Endodermal cell (in vitro differentiated cells): ENCODE measurements at regions not wholly inside any gene's neighbourhood (a gene's known extent, or its start where the extent isn't known, plus 50 kb on each side); places are given as distances from the start of the nearest gene placed in this dataset.

Experiments used
- DNase-seq: peaks from one replicate; pipeline ENCODE4 v3.0.0-alpha.2; 2017
- H3K27ac ChIP-seq: 2 replicates; pipeline ENCODE4 v1.5.1; 2013; ENCODE audit warnings: mild to moderate bottlenecking, low read depth, low read length, moderate library complexity
- H3K27me3 ChIP-seq: 2 replicates; pipeline ENCODE4 v1.6.1; 2013; ENCODE audit warnings: mild to moderate bottlenecking, low read length, moderate library complexity; ENCODE audit not compliant: insufficient read depth, control insufficient read depth, poor library complexity, severe bottlenecking
- H3K36me3 ChIP-seq: 2 replicates; pipeline ENCODE4 v1.7.0; 2013; ENCODE audit warnings: mild to moderate bottlenecking, low read length, moderate library complexity; ENCODE audit not compliant: control insufficient read depth, insufficient read depth
- H3K4me1 ChIP-seq: one replicate; pipeline ENCODE4 v1.7.0; 2013; ENCODE audit warnings: low read length; ENCODE audit not compliant: control insufficient read depth, insufficient read depth
- H3K4me3 ChIP-seq: 2 replicates; pipeline ENCODE4 v1.5.1; 2013; ENCODE audit warnings: mild to moderate bottlenecking, low read length, moderate library complexity
- H3K9ac ChIP-seq: 2 replicates; pipeline ENCODE4 v1.6.1; 2013; ENCODE audit warnings: mild to moderate bottlenecking, low read length, moderate library complexity; ENCODE audit not compliant: poor library complexity, severe bottlenecking; ENCODE audit errors: extremely low read depth
- H3K9me3 ChIP-seq: 2 replicates; pipeline ENCODE4 v1.6.1; 2013; ENCODE audit warnings: mild to moderate bottlenecking, low read length, moderate library complexity; ENCODE audit not compliant: control insufficient read depth
- H3K27ac Mint-ChIP-seq: 2 replicates; pipeline ENCODE4 v1.8.0; 2020; ENCODE audit warnings: mixed read lengths
- H3K27me3 Mint-ChIP-seq: 2 replicates; pipeline ENCODE4 v1.8.0; 2021; ENCODE audit warnings: mild to moderate bottlenecking, mixed read lengths; ENCODE audit not compliant: insufficient read depth
- H3K36me3 Mint-ChIP-seq: 2 replicates; pipeline ENCODE4 v1.8.0; 2020; ENCODE audit warnings: low read depth, mixed read lengths
- H3K4me1 Mint-ChIP-seq: 2 replicates; pipeline ENCODE4 v1.8.0; 2020; ENCODE audit warnings: mixed read lengths
- H3K4me3 Mint-ChIP-seq: 2 replicates; pipeline ENCODE4 v1.8.0; 2020; ENCODE audit warnings: mild to moderate bottlenecking, moderate library complexity, mixed read lengths
- H3K9me3 Mint-ChIP-seq: 2 replicates; pipeline ENCODE4 v1.8.0; 2020; ENCODE audit warnings: mild to moderate bottlenecking, mixed read lengths
- CTCF ChIP-seq: fragments of 200-600 bp; sonication (generic); conservative IDR thresholded peaks from 2 replicates; pipeline ENCODE4 v1.5.0; 2021; ENCODE audit warnings: antibody characterized with exemption, mild to moderate bottlenecking
- WGBS, 2 experiments: methylation state at CpG; one replicate each; pipeline versions ENCODE4 v1.1.5 to v1.1.7; 2013; ENCODE audit warnings: missing lambda C conversion rate in 2 of 2, mixed read lengths in 1 of 2; ENCODE audit not compliant: insufficient coverage in 1 of 2, insufficient read length in 1 of 2; 5-methylcytosine and 5-hydroxymethylcytosine counted together

- Mint-ChIP-seq H3K4me3 (no peak overlapping the region), H3K36me3 (no peaks in the 10 kb centered on the region), H3K4me1 (no peaks in the 10 kb centered on the region), H3K27me3 (no peaks in the 10 kb centered on the region), H3K9me3 (no peaks in the 10 kb centered on the region), H3K27ac (no peak overlapping the region)
- no peak overlapping the region for H3K4me3 ChIP-seq
- no peaks in the 10 kb centered on the region for H3K9me3 ChIP-seq
- H3K27me3 ChIP-seq, result no peaks in the 10 kb centered on the region
- TF ChIP-seq CTCF, result no peak
- DNase-seq, result no peak
- 88 to 96% methylated on average over 3 to 4 of the region's 4 CpGs for WGBS, 2 experiments
- no peak overlapping the region for H3K27ac ChIP-seq
- no peaks in the 10 kb centered on the region for H3K4me1 ChIP-seq
- H3K9ac ChIP-seq, result no peak overlapping the region
- no peaks in the 10 kb centered on the region for H3K36me3 ChIP-seq
Measured at GRCh38 chr9:87008667-87009066, 61.4 kb upstream of the GAS1 start.

DNA sequence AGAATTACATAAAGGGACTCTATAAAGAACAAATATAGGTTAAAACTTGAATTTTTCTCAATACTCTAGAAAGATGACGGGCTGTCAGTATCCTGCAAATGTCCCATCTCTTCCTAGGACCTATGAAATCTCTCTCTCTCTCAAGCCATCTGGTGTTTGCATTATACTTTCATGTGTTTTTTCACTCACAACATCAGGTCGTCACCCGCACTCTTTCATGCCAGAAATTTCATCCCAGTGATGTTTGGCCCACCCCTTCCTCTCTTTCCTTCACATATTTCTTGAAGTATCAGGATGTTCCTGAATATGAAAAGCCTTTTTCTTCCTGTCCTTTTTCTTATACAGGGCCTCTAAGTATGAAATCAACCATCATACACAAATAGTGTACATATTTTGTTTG is 63.3 kb upstream of the GAS1 start:
- Histone ChIP-seq H3K27me3 (no peaks in the 10 kb centered on the region), H3K36me3 (no peaks in the 10 kb centered on the region), H3K9me3 (no peaks in the 10 kb centered on the region), H3K4me1 (no peaks in the 10 kb centered on the region), H3K27ac (no peak overlapping the region), H3K4me3 (no peak overlapping the region), H3K9ac (no peak overlapping the region)
- Mint-ChIP-seq H3K27ac (no peak overlapping the region), H3K36me3 (no peaks in the 10 kb centered on the region), H3K4me1 (no peaks in the 10 kb centered on the region), H3K27me3 (no peaks in the 10 kb centered on the region), H3K9me3 (no peaks in the 10 kb centered on the region), H3K4me3 (no peak overlapping the region)
- no peak for DNase-seq
- TF ChIP-seq CTCF, result no peak
- WGBS, 2 experiments, result 90 to 99% methylated on average over 3 of the region's 3 CpGs

GRCh38 chr9:87011551-87011950 is 64.2 kb upstream of the GAS1 start:
- whole genome bisulfite sequencing, 2 experiments, result 95 to 96% methylated on average over 14 to 22 of the region's 22 CpGs
- H3K27me3 Mint-ChIP-seq, result no peaks in the 10 kb centered on the region
- no peaks in the 10 kb centered on the region for H3K9me3 ChIP-seq
- H3K36me3 Mint-ChIP-seq, result peaks cover under 1% of the 10 kb centered on the region
- no peaks in the 10 kb centered on the region for H3K4me1 Mint-ChIP-seq
- H3K27ac ChIP-seq, result no peak overlapping the region
- no peak for TF ChIP-seq CTCF
- H3K4me1 ChIP-seq, result no peaks in the 10 kb centered on the region
- DNase-seq, result no peak
- H3K27me3 ChIP-seq, result no peaks in the 10 kb centered on the region
- H3K27ac Mint-ChIP-seq, result no peak overlapping the region
- no peaks in the 10 kb centered on the region for H3K9me3 Mint-ChIP-seq
- H3K4me3 Mint-ChIP-seq, result no peak overlapping the region
- no peak overlapping the region for H3K4me3 ChIP-seq
- no peak overlapping the region for H3K9ac ChIP-seq
- H3K36me3 ChIP-seq, result no peaks in the 10 kb centered on the region
